ENCODE measurements at regions not wholly inside any gene's neighbourhood (a gene's known extent, or its start where the extent isn't known, plus 50 kb on each side); places are given as distances from the start of the nearest gene placed in this dataset.

- TF ChIP-seq CTCF (IDR thresholded peaks at IDR 0.05) (no peak), POLR2AphosphoS5 (IDR thresholded peaks at IDR 0.05) (no peak), POLR2A (IDR thresholded peaks at IDR 0.05) (no peak), EP300 (IDR thresholded peaks at IDR 0.05) (no peak)
Measured at GRCh38 chr2:100748673-100749072, 71.3 kb upstream of the NPAS2 start.

Data from suprapubic skin (tissue), 4 donors.